GM12891 (cell line): ENCODE measurements at regions not wholly inside any gene's neighbourhood (a gene's known extent, or its start where the extent isn't known, plus 50 kb on each side); places are given as distances from the start of the nearest gene placed in this dataset.

Experiments
- DNase-seq: peaks from one replicate; pipeline ENCODE4 v3.0.0; 2011; ENCODE audit warnings: low spot score; ENCODE audit not compliant: insufficient read length
- FAIRE-seq: peaks from 2 replicates; lab custom pipeline; 2011; peaks lifted over from hg19 to GRCh38; lab: Jason Lieb, UNC
- PAX5 ChIP-seq: IDR thresholded peaks from 2 replicates; pipeline ENCODE4 v1.6.1; 2011; ENCODE audit warnings: low read length, moderate library complexity, mild to moderate bottlenecking; ENCODE audit not compliant: insufficient read depth, severe bottlenecking
- POLR2A ChIP-seq: IDR thresholded peaks from 2 replicates; pipeline ENCODE4 v1.6.1; 2011; ENCODE audit warnings: low read depth, low read length, control low read depth
- POLR2AphosphoS5 ChIP-seq: IDR thresholded peaks from 2 replicates; pipeline ENCODE4 v1.6.1; 2011; ENCODE audit warnings: low read depth, low read length, control low read depth
- POU2F2 ChIP-seq: IDR thresholded peaks from 2 replicates; pipeline ENCODE4 v1.6.1; 2011; ENCODE audit warnings: low read depth, mild to moderate bottlenecking, control low read depth, low read length, moderate library complexity
- SPI1 ChIP-seq: IDR thresholded peaks from 2 replicates; pipeline ENCODE4 v1.6.1; 2011; ENCODE audit warnings: low read depth, low read length, control low read depth
- TAF1 ChIP-seq: IDR thresholded peaks from 2 replicates; pipeline ENCODE4 v1.6.1; 2011; ENCODE audit warnings: low read depth, low read length, control low read depth

DNA sequence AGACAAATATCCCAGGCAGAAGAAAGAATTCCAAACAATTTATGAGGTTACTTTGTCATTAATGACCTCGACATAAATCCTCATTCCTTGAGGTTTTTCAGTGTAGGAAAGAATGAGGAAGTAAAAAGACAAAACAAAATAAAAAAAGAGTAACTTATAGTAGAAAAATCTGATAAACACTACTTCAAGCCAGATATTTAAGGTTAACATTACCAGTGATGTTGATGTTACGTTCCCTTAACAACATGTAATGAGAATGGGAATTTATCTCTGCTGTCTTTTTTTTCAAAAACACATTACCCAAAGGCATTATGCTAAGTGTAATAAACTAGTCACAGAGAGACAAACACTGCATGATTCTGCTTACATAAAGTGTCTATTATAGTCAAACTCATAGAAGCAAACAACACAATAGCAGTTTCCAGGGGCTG lies 935.1 kb downstream of the SLITRK1 start:
- FAIRE-seq (no peak), DNase-seq (no peak)
- TF ChIP-seq POU2F2: no peak

DNA sequence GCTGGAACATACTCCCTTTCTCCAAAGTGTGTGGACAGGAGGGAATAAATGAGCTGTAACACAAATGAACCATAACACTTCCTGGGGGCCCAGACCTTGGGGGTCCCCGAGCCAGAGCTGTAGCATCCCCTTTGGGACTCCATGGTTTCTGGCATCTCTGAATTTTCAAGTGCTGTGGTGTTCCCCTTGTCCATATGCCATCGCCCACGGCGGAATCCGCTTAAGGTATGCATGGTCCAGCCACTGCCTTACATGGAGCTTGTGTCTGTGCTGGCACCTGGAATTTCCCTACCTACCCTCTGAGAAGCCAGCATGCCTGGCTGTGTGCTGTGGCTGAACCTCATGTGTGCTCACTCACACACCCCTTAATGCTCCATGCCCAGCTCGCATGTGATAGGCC lies 943.6 kb downstream of the SLITRK1 start:
- FAIRE-seq: no peak
- DNase-seq: no peak
- no peak for TF ChIP-seq TAF1
- no peak for TF ChIP-seq SPI1
- TF ChIP-seq POLR2AphosphoS5: no peak
- no peak for TF ChIP-seq POU2F2
- TF ChIP-seq POLR2A: no peak
- TF ChIP-seq PAX5: no peak

DNA sequence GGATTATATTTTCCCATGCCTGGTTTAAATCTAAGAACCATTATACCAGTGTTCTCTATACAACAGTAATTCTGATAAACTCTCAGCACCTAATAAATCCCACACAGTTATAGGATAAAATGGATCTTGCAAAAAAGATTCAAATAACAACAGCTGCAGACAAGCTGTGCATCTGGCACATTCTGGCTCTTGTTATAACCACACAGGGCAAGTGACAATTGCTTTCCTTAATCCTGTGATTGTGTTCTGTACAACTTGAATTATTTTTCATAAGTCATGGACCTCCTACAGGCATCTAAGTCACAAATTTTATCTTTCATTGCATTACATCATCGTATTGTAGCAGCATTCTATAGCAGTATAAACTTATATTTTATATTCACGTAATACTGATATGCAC lies 948.3 kb downstream of the SLITRK1 start:
- no peak for DNase-seq
- FAIRE-seq: no peak

DNA sequence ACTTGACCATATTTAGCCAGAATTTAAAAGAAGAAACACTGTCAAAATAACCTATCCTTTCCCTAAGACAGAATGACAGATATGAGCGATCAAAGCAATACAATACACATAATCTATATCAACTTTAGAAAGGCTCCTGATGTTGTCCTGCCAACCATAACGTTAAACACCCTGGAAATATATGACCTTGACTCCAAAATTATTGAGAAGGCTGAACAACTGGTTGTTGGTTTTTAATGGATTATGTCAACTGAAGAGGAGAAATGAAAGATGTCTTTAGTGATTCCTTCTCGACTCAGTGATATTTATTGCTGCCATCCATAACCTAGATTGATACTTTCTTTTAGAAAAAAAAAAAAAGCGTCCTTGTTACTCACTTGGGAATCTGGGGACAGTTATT lies 957.2 kb downstream of the SLITRK1 start:
- no peak for FAIRE-seq
- no peak for DNase-seq
- no peak for TF ChIP-seq TAF1
- TF ChIP-seq POLR2AphosphoS5: no peak
- TF ChIP-seq POU2F2: no peak
- no peak for TF ChIP-seq SPI1
- TF ChIP-seq PAX5: no peak
- no peak for TF ChIP-seq POLR2A

More for the DNA sequence above, 948.3 kb downstream of the SLITRK1 start:
- TF ChIP-seq POLR2AphosphoS5 (no peak), SPI1 (no peak), POLR2A (no peak), POU2F2 (no peak), TAF1 (no peak), PAX5 (no peak)

DNA sequence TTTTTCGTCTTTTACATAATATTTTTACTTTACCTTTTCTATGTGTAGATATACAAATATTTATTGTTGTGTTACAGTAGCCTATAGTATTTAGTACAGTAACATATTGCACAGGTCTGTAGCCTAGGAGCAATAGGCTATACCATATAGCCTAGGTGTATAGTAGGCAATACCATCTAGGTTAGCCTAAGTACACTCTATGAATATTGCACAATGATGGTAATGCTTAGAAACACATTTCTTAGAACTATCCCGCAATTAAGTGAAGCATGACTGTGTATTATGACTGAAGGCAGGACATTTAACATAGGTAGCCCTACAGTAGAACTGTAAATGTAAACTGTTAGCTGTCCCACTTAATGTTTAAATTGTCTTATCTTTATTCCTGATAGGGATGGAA lies 964.3 kb downstream of the SLITRK1 start:
- FAIRE-seq: no peak
- DNase-seq: no peak
- TF ChIP-seq POLR2A (no peak), POLR2AphosphoS5 (no peak), PAX5 (no peak), TAF1 (no peak), POU2F2 (no peak), SPI1 (no peak)

DNA sequence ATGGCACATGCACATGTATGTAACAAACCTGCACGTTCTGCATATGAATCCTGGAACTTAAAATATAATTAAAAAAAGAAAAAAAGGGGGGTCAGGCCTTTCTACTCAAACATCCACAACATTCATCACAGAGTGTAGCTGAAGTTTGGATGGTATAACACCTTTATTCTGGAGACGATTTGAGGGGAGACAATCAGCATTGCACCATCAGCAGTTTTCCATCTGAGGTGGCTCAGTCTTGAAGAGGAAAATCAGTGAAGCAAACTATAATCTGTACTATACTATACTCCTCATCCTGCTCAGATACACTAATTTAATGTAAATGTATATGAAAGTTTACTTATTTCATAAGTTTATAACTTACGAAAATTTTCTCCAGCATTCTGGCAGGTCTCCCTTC lies 969.7 kb downstream of the SLITRK1 start:
- DNase-seq (no peak), FAIRE-seq (no peak)
- no peak for TF ChIP-seq PAX5
- no peak for TF ChIP-seq POU2F2
- no peak for TF ChIP-seq SPI1

DNA sequence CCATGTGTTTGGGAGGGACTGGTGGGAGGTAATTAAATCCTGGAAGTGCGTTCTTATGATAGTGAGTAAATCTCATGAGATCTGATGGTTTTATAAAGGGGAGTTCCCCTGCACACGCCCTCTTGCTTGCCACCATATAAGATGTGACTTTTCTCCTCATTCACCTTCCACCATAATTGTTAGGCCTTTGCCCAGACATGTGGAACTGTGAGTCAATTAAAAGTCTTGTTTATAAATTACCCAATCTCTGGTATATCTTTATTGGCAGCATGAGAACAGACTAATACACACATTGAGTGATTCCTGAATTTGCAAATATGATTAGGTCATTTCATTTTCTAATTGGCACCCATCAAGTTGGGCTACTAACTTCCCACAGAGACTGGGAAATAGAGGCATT lies 977.2 kb downstream of the SLITRK1 start:
- DNase-seq (no peak), FAIRE-seq (no peak)
- TF ChIP-seq SPI1: no peak
- TF ChIP-seq POLR2A: no peak
- TF ChIP-seq PAX5: no peak
- TF ChIP-seq POU2F2: no peak
- no peak for TF ChIP-seq TAF1
- TF ChIP-seq POLR2AphosphoS5: no peak

DNA sequence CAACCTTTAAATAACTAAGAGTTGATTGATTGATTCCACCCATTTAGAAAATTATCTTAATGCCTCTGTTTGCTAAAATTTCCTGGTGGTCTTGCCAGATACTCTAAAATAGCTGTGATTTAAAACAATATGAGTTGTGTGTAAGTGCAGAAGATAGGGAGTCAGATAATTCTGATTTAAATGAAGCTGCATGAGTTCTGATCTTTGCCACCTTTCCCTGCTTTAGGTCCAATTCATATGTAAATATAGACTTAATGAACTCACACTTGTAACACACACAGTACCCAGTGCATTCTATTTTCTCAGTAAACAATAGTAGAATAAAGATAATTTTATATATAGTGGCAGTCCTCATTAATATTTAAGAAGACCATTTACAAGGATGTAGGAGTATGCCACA lies 981.8 kb downstream of the SLITRK1 start:
- TF ChIP-seq POLR2AphosphoS5 (no peak), SPI1 (no peak), POLR2A (no peak), PAX5 (no peak), POU2F2 (no peak), TAF1 (no peak)
- FAIRE-seq (no peak), DNase-seq (no peak)

DNA sequence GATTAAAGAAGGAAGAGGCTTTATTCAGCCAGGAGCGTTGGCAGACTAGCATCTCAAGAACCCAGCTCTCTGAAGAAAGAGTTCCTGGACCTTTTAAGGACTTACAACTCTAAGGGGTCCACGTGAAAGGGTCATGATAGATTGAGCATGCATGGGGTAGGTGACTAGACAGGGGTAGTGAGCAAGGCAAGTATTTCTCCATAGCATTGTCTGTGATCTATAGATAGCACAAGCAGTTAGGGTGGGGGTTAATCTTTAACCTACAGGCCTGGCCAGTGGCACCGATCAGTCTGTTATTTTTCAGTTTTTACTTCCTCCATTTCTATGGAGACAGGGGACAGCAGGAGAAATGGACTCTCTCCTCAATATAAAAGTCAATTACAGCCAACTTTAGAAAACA lies 983.7 kb downstream of the SLITRK1 start:
- TF ChIP-seq SPI1: no peak
- TF ChIP-seq TAF1: no peak
- TF ChIP-seq POLR2A: no peak
- TF ChIP-seq PAX5: no peak
- TF ChIP-seq POU2F2: no peak
- TF ChIP-seq POLR2AphosphoS5: no peak
- FAIRE-seq: no peak
- no peak for DNase-seq

DNA sequence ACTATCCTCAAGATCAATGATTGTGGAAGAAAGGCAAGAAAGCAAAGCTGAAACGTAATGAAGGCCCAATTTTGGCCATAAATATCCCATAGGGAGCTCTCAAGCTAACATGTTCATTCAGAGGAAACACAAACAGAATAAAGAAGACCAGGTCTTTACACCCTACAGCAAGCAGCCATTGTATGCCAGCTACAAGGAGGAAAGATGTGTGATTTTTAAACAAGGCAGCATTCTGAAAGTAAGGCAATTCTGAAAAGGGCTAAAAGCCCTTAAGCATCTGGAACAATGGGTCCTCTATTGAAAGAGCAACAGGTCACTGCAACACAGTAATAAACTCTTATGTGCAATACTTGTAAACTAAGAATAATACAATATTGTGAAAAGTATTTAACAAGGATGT lies 1002.4 kb downstream of the SLITRK1 start:
- FAIRE-seq: no peak
- DNase-seq: no peak
- TF ChIP-seq SPI1 (no peak), POLR2AphosphoS5 (no peak), PAX5 (no peak), POLR2A (no peak), TAF1 (no peak), POU2F2 (no peak)

DNA sequence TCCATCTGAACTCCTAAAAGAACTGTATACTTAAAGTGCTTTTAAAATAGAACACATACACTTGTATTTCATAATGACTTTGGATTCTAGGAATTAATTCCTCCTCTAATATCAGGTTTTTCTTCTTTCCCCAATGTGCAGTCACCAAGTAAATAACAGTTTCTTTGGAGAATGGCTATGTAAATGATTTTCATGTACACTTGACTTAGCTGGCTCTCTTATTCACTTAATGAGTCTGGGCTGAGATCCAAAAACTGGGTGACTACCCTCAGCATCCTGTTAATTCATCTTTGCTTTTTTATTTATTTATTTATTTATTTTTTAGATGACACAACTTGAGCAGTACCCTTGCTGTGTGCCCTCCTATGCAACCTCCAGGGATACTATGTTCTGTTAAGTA lies 1003.7 kb downstream of the SLITRK1 start:
- TF ChIP-seq POU2F2 (no peak), PAX5 (no peak), SPI1 (no peak), POLR2A (no peak), POLR2AphosphoS5 (no peak), TAF1 (no peak)
- DNase-seq (no peak), FAIRE-seq (no peak)
